Upper lobe of left lung (tissue), 4 donors: ENCODE measurements at regions not wholly inside any gene's neighbourhood (a gene's known extent, or its start where the extent isn't known, plus 50 kb on each side); places are given as distances from the start of the nearest gene placed in this dataset.

Experiments used
- POLR2A ChIP-seq, 4 donors: fragments of 450-650 bp; IDR thresholded peaks; one replicate each; pipeline ENCODE4 v1.5.1; 2016 to 2017; ENCODE audit warnings: antibody characterized with exemption in 4 of 4, mild to moderate bottlenecking in 2 of 4
- TF ChIP-seq, protein P1 (sequence below), 6 experiments: fragments of 450-650 bp in 4 of 6; fragments of 200-600 bp in 2 of 6; sonication (generic) in 2 of 6; IDR thresholded peaks; one replicate each; pipeline ENCODE4 v1.5.1; 2016 to 2019; ENCODE audit warnings: antibody characterized with exemption in 6 of 6

GRCh38 chr16:48682971-48683370 lies 73.0 kb upstream of the N4BP1 start:
- no peak for TF ChIP-seq POLR2A (IDR thresholded peaks at IDR 0.05)
- TF ChIP-seq, protein P1, sequence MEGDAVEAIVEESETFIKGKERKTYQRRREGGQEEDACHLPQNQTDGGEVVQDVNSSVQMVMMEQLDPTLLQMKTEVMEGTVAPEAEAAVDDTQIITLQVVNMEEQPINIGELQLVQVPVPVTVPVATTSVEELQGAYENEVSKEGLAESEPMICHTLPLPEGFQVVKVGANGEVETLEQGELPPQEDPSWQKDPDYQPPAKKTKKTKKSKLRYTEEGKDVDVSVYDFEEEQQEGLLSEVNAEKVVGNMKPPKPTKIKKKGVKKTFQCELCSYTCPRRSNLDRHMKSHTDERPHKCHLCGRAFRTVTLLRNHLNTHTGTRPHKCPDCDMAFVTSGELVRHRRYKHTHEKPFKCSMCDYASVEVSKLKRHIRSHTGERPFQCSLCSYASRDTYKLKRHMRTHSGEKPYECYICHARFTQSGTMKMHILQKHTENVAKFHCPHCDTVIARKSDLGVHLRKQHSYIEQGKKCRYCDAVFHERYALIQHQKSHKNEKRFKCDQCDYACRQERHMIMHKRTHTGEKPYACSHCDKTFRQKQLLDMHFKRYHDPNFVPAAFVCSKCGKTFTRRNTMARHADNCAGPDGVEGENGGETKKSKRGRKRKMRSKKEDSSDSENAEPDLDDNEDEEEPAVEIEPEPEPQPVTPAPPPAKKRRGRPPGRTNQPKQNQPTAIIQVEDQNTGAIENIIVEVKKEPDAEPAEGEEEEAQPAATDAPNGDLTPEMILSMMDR (IDR thresholded peaks at IDR 0.05), result no peak
